ENCODE measurements at regions not wholly inside any gene's neighbourhood (a gene's known extent, or its start where the extent isn't known, plus 50 kb on each side); places are given as distances from the start of the nearest gene placed in this dataset.

GRCh38 chr2:194705398-194705797 lies 951.6 kb upstream of the SLC39A10 start:
- no peak for TF ChIP-seq CTCF (IDR thresholded peaks at IDR 0.05 in 4 of 5, conservative IDR thresholded peaks at IDR 0.05 in 1 of 5)
- no peak for TF ChIP-seq POLR2A (IDR thresholded peaks at IDR 0.05)
